NCI-H1048 (cell line): ENCODE measurements at regions not wholly inside any gene's neighbourhood (a gene's known extent, or its start where the extent isn't known, plus 50 kb on each side); places are given as distances from the start of the nearest gene placed in this dataset.

Experiments used
- DNase-seq: peaks from one replicate; lab custom pipeline; 2025; lab: John Stamatoyannopoulos, UW

- no peak for DNase-seq
Observed at GRCh38 chr17:51548125-51548524, 287.8 kb downstream of the UTP18 start.

- no peak for DNase-seq
Observed at GRCh38 chr17:51555153-51555552, 294.8 kb downstream of the UTP18 start.

GRCh38 chr17:51559778-51560177 is 299.4 kb downstream of the UTP18 start:
- no peak for DNase-seq

GRCh38 chr17:51560398-51560797 is 300.1 kb downstream of the UTP18 start:
- no peak for DNase-seq

- no peak for DNase-seq
Observed at GRCh38 chr17:51563961-51564360, 303.6 kb downstream of the UTP18 start.

GRCh38 chr17:51572115-51572514 is 311.8 kb downstream of the UTP18 start:
- no peak for DNase-seq
